SW480 (cell line): ENCODE measurements at regions not wholly inside any gene's neighbourhood (a gene's known extent, or its start where the extent isn't known, plus 50 kb on each side); places are given as distances from the start of the nearest gene placed in this dataset.

Source experiments
- DNase-seq: peaks from one replicate; pipeline ENCODE4 v3.0.0-alpha.2; 2016; ENCODE audit warnings: low spot score

DNA sequence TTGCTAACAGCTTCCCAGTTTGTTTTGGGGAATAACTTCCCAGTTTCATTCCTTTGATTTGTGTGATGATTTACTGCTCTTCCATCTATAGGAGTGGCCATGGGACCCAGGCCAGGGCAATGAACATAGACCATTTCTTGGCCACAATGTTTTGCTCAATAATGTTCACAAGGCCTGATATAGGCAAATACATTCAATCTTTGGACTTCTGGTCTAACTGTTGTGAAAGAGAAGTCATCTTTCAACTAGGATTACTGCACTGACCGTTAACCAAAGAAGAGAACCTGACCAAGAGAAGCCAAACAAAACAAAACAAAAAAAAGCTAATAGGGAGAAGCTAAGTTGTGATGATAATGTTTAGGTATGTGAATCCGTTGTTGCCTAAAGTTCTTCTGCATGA is 221.8 kb upstream of the SUCLG2 start:
- DNase-seq = no peak

GRCh38 chr3:67875858-67876257 is 221.4 kb upstream of the SUCLG2 start:
- no peak for DNase-seq

DNA sequence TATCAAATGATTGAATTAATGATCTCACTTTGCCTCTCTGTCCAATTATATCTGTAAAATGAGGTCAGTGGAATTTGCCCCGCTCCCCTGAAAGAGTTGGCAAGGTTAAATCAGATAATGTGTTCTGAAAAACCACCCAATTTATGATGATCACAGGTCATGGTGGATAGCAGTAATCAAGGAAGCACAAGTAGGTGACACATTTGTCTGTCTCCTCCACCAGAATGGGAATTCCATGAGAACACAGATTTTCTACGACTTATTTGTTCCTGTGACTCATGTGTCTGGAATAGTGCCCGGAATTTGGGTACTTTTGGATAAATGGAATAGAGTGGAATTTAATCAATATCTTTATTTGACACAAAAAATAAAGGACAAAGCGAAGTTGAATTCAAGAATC is 220.9 kb upstream of the SUCLG2 start:
- no peak for DNase-seq

DNA sequence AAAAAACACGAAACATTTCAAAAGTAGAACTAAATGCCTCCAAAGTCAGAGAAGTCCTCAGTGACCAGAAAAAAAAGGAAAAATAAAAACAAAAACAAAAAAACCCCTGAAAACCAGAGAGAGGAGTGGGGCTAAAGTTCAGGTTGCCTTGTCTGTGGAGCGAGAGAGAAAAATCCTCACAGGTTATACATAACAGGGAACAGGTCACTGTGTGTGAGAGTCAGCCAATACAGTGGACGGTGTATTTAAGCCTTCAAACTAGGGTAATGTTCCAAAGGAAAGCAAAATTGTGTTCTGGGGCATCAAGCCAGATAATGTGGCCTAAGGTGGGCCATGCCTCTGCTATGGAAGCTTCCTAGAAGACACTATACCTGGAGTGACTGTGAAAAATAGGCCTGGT is 216.1 kb upstream of the SUCLG2 start:
- DNase-seq = no peak

GRCh38 chr3:67866571-67866970 is 212.2 kb upstream of the SUCLG2 start:
- no peak for DNase-seq

DNA sequence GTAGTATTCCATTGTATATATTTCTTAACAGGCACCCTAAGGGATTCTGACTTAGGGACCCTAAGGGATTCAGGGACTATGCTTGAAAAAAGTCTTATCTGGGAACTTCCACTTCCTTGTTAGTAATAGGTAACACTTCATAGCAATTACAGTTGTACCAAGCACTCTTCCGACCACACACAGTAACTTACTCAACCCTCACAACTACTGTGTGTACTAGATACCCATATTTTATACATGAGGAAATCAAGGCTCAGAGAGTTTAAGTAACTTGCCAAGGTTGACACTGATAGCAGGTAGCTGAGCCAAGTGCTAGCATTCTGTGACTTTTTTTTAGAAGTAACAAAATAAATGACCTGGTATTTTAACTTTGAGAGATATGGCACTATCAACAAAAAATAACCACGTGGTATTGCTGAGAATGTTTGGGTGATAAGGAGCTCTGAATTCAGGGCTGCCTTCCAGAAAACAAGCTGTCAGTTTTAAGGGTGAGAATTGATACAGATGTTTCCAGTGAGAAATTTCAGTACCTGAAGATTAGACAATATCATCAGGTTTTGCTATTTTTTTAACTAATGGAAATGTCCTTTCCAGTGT is 210.3 kb upstream of the SUCLG2 start:
- no peak for DNase-seq

GRCh38 chr3:67863869-67864268 is 209.5 kb upstream of the SUCLG2 start:
- DNase-seq = peak; percentile 28

- DNase-seq = no peak
These were observed 206.0 kb upstream of the SUCLG2 start for GRCh38 chr3:67860429-67860828.

DNA sequence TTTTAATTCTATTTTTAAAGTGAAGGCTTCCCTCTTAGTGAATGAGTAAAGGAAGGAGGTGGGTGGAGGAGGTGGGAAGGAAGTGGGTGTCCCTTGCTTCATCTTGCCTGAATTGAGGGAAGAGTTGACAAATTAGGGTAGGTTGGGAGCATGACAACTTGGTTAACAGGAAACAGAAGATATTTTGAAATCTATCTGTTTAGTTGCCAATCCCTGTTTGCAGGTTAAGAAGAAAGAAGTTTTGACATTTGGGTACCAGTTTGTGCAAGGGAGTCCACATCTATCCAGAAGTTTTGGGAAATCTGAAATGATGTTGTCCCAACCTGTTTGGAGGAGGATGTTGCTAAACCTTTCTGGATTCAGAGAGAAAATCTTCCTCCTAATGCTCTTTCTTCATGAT is 204.1 kb upstream of the SUCLG2 start:
- DNase-seq = no peak

- no peak for DNase-seq
These were observed 202.3 kb upstream of the SUCLG2 start for GRCh38 chr3:67856718-67857117.

DNA sequence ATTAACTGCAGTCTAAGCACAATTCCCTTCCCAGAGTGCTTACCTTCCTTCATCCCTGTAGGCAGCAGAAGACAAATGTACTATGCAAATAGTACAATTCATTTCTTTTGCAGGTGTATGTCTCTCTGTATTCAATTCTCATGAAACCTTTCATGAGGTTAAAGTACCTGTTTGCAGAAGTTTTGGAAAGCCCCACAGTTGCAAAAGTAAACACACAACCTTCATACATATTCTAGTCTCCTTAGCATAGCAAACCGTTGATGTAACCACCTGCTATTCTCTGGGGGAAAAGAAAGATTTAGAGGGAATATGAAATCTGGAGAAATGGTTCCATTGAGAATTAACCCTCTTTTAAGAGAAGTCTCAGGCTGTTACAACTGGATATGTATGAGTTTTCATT is 200.3 kb upstream of the SUCLG2 start:
- DNase-seq = no peak

- no peak for DNase-seq
These were observed 199.1 kb upstream of the SUCLG2 start for GRCh38 chr3:67853520-67853919.

GRCh38 chr3:67848299-67848698 is 193.9 kb upstream of the SUCLG2 start:
- DNase-seq = no peak

DNA sequence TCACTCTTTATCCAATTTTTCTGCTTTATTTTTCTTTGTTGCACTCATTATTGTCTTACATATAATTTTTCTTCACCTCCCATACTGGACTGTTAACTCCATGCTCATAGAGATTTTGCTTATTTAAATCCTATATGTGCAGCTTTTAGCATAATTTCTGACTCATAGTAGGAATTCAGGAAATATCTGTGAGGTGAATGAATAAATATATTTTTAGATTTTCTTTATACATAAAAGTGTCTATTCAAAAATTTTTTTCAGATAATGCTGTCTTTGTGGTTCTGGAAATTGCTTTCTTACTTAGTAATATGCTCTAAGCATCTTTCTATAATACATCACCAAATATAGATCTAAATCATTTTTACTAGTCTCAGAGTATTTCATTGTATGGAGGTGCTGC is 191.8 kb upstream of the SUCLG2 start:
- no peak for DNase-seq

DNA sequence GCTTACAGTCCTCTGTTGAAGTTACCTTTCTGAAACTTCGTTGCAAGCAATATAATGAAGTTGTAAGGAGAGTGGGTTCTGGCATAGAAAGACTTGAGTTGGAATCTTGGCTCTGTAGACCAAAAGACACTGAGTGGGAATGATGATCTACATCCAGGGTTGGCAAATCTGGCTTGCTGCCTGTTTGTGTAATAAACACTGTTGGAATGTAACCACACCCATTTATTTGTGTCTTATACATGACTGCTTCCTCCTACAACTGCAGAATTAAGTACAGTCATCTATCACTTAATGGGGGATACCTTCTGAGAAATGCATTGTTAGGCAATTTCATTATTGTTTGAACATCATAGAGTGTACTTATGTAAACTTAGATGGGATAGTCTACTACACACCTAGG is 178.4 kb upstream of the SUCLG2 start:
- DNase-seq = no peak

DNA sequence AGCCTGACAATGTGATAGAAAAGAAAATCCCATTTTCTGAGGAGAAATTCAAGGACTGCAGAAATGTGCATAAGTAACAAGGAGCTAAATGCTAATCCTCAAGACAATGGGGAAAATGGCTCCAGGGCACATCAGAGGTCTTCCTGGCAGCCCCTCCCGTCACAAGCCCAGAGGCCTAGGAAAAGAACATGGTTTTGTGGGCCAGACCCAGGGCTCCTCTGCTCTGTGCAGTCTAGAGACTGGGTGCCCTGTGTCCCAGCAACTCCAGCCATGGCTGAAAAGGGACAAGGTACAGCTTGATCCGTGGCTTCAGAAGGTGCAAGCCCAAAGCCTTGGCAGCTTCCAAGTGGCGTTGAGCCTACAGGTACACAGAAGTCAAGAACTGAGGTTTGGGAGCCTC is 176.8 kb upstream of the SUCLG2 start:
- no peak for DNase-seq

DNA sequence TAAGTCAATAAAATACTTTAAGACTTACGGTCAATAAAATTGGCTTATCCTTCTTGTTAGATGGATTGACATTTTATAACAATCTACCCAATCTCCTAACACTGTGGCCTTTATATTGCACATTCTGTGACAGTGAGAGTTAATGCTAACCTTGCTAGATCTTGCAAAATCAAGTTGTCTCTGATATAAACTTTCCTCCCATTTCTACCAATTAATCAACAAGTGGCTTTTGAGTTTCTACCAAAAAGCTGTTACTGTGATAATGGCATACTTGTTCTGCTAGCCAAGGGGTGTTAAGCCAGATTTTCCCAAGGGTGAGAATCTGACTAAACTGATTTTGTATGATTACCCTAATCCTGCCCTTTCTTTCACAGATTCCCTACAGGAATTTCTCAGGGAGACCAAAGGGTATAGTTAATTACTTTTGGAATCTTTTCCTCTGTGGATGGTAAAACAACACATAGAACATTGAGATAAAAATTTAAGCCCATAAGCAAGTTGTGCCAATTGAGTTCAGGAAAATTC is 174.1 kb upstream of the SUCLG2 start:
- no peak for DNase-seq

DNA sequence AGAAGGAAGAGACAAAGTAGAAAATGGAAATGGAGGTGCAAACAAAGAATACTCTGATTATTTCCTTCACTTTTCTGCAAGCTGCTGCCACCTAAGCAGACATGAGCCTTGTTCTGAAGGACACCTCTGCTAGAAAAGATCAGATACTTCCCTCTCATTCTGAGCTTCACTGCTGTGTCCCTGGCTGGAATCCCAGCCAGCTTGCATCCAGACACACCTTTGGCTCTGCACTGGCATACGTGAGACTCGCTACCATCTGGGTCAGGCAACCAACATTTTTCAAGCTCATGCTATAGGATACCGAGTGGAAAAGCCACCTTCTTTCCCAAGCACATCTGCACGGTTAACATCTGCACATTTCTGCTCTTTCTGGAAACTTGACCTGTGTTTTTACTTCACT is 166.7 kb upstream of the SUCLG2 start:
- DNase-seq = no peak

GRCh38 chr3:67819447-67819846 is 165.0 kb upstream of the SUCLG2 start:
- DNase-seq = no peak

- DNase-seq = no peak
These were observed 155.0 kb upstream of the SUCLG2 start for GRCh38 chr3:67809370-67809935.

DNA sequence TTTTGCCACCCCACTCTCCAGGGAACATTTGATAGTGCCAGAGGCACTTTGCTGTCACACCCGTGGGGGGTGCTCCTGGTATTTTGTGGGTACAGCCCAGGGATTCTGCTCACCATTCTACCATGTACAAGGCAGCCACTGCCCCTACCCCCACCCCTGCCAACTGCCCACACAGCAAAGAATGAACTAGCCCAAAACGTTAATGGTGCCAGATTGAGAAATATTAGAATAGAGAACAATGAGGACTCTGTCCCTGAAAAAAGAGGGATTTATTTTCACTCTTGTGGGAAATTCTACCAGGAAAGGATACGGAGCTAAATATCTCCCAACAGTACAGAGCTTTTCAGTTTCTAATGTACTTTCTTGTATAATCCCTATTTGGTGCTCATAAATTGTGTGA is 154.5 kb upstream of the SUCLG2 start:
- no peak for DNase-seq

GRCh38 chr3:67804578-67804977 is 150.2 kb upstream of the SUCLG2 start:
- DNase-seq = no peak

DNA sequence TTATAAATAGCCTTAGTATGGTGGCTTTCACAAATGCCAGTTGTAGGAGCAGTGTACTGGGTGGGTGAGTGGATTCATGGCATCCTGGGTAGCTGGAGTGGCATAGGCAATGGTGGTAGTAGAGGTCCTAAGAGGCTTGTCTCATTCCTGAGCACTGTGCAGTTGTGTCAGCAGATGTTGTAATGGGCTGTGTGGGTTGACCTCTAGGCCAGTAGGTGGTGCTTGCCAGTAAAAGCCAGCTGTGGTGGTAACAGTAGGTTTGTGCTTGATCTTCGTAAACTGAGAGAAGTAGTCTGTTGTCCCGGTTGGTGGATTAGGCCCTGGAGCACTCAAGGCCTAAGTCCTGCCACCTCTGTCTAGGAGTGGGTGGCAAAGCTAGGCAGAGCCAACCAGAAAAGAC is 149.7 kb upstream of the SUCLG2 start:
- DNase-seq = no peak

- no peak for DNase-seq
These were observed 144.0 kb upstream of the SUCLG2 start for GRCh38 chr3:67798412-67798811.
